NCI-H1694 (cell line): ENCODE measurements at regions not wholly inside any gene's neighbourhood (a gene's known extent, or its start where the extent isn't known, plus 50 kb on each side); places are given as distances from the start of the nearest gene placed in this dataset.
"Not testable (repeated sequence)": the region's sequence is repeated elsewhere in the genome, so short reads cannot be mapped to it uniquely, and the experiment has no call there.

ENCODE experiments used
- DNase-seq: peaks from one replicate; lab custom pipeline; 2025; lab: John Stamatoyannopoulos, UW

DNA sequence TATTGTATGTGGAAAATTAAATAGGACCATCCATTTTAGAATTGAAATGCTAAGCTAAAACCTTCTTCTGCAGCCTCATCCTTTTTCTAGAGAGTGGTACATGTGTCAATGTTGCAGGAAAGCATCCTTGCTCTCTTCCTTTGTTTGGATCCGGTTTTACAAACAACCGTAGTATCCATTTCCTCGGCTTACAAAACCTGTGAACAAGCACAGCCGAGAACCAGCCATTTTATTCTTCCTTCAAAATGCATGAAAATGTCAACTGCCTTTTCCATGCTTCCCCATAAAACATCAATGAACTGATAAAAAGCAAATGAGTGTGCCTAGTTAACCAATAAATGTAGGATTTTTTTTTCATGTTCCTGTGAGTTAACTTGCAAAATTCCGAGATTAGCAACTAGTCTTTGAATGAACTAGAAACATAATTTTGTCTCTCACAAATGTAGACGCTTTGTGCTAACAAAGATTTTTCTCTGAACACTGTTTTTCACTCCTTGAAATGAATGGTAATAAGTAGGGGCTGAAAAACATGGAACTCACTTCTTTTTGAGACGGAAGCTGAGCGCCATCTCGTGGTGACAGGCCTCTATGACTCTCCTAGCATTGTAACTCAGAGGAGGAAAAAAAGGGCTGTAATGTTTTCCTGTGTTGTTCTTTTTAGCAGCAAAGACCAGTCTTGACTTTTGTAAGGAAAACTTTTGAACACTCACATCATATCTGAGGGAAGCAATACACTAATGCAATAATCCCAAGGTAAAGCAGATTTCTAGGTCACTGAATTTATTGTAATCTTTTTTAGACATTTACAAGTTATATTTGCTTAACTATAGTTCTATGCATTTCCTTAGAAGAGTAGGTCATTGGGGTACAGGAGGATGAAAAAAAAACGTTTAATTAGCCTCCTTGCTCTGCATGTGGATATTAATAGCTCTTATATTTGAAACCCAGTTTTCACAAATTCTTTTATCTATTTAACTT lies 157.4 kb upstream of the FOXG1 start:
- DNase-seq, result peak; percentile 71

DNA sequence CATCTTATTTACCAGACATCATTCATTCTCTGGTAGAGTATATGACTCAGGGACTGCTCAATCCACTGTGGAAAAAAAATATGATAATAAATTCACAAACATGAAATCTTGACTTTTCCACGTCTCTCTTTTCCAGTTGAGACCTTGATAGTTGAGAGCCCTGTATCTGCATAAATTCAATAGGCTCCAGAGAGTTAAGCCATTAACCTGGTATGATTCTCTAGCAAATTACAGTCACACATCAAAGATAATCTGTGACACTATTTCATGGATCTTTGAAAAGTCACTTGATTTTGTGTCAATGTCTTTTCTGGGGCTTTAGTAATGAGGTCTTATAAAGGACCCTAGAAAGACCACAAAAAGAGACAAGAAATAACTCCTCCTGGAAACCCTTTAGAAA lies 154.2 kb upstream of the FOXG1 start:
- DNase-seq, result no peak

DNA sequence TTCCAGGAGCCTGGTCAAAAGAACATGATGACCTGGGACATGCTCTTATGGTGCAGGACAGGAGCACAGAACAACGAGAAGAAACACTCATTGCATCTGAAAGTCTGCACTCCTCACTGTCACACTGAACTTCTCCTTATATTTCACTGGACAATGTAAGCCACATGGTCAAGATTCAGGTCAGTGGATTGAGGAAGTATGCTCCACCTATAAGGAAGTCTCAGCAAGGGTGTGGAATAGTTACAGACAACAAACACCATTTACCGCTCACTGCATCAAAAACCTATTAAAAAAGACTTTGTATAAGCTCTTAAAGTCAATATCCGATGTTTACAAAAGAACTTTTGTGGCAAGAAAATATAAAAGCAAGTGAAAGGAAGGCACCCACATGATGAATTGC lies 153.1 kb upstream of the FOXG1 start:
- DNase-seq, result no peak

DNA sequence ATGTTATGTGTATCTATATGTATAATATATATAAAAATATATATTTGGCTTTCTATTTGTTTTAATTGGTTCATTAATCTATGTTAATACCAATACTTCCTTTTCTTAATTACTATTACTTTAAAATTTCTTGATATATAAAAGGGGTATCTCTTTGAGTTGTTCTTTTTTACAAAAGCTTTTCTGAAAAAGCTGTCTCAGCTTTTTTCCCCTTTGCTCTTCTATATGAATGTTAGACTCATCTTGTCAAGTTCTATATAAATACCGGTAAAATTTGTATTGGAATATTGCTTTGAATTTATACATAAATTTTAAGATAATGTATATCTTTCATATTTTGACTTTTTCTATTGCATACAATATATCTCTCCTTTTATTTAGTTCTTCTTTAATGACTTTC lies 139.8 kb upstream of the FOXG1 start:
- DNase-seq, result no peak

DNA sequence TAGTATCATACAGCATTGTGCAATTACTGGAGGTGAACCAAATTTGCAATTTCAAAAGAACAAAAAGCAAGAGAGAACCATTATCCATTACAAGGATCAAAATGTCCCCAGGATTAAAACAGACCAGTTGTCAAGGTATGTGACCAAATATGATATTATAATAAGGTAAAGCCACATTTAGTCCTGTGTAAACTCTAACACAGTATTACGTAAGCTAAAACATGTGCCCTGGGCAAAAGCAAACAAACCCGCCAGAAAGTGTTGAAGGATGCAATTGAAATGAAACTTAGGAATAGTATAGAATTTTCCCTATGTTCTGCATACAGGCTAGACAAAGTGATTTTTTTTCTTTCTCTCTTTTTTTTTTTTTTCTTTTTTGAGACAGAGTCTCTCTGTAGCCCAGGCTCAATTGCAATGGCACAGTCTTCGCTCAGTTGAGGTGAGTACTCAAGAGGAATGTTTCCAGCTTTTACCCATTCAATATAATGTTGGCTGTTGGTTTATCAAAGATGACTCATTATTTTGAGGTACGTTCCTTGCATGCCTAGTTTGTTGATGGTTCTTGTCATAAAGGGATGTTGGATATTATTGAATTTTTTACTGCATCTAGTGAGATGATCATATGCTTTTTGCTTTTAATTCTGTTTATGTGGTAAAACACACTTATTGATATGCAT lies 137.1 kb upstream of the FOXG1 start:
- no peak for DNase-seq

DNA sequence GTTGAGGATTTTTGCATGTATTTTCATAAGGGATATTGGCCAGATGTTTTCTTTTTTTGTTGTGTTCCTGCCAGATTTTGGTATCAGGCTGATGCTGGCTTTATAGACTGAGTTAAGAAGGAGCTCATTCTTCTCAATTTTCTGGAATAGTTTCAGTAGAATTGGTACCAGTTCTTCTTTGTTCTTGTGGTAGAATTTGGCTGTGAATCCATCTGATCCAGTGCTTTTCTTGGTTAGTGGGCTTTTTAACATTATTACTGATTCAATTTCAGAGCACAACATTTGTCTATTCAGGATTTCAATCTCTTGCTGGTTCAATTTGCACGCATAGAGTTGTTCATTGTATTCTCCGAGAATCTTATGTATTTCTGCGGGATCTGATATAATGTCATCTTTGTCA lies 136.5 kb upstream of the FOXG1 start:
- no peak for DNase-seq

DNA sequence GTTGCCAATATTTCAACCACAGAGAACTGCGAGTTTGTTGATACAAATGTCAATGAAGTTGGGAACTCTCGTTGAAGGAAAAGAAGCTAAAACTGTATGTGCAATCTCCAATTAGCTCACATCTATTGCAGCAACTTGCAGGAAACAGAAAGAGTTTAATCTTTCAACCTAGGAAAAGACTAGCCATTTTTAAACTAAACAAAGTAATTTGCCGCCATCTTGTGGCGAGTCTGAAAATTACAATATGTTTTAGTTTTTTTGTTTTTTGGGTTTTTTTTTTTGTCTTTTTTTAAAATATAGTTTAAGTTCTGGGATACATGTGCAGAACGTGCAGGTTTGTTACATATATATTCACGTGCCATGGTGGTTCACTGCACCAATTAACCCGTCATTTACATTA lies 131.2 kb upstream of the FOXG1 start:
- DNase-seq, result peak; percentile 51

DNA sequence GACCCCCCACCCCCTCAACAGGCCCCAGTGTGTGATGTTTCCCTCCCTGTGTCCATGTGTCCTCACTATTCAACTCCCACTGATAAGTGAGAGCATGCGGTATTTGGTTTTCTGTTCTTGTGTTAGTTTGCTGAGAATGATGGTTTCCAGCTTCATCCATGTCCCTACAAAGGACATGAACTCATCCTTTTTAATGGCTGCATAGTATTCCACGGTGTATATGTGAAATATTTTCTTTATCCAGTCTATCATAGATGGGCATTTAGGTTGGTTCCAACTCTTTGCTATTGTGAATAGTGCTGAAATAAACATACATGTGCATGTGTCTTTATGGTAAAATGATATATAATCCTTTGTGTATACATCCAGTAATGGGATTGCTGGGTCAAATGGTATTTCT lies 130.8 kb upstream of the FOXG1 start:
- not testable (repeated sequence) for DNase-seq

DNA sequence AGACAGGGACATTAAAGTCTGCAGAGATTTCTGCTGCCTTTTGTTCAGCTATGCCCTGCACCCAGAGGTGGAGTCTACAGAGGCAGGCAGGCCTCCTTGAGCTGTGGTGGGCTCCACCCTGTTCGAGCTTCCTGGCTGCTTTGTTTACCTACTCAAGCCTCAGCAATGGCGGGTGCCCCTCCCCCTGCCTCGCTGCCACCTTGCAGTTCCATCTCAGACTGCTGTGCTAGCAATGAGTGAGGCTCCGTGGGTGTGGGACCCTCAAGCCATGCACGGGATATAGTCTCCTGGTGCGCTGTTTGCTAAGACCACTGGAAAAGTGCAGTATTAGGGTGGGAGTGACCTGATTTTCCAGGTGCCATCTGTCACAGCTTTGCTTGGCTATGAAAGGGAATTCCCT lies 125.4 kb upstream of the FOXG1 start:
- not testable (repeated sequence) for DNase-seq

DNA sequence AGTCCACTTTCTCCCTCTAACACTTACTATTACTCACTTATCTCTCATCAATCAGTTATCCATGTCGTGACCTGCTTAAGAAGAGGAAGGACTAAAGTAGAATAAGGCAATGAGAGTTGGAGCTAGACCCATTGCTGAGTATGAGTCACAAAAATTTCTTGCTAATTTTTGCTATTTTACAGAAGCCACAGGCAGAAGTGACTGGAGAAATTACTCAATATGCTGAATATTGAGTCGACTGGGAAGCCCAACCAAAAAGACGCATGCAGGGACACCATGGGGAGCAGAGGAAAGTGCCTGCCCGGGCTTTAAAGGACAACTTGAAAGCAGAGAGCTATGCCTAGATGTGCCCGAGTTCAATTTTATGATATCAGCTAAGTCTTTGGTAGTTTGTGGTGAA lies 115.4 kb upstream of the FOXG1 start:
- no peak for DNase-seq

DNA sequence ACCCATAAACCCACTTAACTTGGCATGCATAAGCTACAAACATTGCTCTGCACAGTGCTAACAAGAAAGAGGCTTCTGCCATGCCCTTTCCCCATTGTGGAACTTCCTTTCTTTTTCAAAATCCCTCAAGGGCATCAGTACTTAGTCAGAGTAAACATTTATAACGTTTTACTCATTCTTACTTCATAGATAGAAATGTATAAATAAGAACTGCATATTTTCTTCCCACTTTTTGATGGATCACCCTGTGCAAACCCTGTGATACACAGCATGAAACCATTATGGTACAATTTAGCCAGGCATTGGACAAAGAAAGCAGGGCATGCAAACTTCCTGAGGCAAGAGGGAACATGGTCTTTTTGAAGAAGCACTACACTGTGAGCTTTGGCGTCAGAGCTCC lies 113.8 kb upstream of the FOXG1 start:
- DNase-seq, result no peak

DNA sequence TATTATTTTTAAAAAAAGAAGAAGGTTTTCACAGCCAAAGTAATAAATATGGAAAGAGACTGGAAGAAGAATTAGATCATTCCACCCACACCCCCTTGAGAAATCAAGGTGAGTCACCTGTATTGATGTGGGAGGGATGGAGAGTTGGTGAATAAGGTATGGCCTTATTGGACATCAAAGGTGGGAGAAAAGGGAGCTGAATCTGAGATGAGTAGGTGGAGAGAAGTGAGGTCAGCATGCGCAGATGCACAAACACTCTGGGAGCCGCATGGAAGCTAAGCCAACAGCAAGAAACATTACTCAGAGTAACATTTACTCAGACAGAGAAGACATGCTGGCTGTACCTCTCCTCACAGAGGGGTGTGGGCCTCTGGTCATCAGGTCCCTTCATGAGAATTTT lies 113.1 kb upstream of the FOXG1 start:
- DNase-seq, result no peak

DNA sequence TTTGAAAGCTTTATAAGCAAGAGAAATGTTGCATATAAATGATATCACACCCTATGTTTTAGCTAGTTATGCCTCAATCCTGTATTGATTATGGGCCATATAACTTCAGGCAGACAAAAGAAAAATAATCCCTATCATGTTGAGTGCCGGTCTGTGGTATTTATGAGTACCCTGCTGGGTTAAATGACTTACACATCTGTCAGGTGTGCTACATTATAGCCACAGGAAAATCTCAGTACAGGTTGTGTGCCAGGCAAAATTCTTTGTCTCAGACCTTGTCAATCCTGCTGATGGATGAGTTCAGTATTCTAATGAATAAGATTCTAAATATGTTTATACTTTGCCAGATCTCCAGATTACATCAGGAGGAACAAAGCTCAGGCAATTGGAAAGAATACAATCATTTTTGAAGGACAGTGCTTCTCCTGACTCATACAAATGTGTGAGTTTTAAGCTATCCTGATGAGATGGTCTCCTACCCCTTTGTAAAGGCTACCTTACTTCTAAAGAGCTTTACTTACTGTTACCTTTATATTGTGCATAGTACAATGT lies 109.8 kb upstream of the FOXG1 start:
- no peak for DNase-seq

DNA sequence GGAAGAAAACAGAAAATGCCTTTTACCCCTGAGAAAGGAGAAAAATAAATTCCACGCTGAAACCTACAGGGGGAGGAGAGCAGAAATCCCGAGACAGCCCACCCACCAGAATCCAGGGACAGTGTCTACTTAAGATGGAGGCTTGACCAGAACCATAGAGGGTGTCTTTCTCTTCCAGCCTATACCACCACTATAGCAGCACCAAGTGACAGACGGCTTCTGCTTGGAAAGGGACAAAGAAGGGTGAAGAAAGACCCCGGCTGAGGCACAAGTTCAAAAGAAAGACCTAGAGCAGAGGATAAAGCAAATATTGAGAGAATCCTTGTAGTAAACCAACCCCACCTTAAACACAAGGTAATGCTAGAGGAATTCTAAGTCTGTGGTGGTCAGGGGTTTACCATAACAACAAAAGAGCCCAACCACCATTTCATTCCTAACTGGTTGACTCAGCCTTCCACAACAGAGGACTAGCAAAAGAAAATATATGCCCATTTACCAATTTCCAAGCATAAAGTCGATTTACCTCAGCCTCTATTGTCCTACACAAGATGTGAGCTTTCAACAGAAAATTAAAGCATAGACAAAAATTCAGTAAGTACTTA lies 105.3 kb upstream of the FOXG1 start:
- DNase-seq, result no peak

DNA sequence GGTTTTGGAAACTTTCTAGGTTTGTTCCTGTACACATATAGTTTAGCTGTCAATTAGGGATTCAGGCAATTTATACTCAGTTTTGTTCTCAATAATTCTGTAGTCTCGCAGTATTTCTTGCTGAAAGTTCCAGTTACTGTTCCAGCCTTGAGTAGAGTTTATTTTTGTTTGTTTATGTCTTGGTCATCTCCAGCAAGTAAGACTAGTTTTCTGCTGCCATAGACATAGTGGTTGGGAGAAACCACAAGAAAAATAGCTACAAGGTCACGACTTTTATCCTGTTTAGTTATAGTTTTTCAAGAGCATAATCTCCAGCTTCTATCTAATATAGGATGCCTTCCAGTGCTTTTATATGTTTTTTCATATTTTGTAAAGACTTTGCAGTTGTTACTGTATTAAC lies 99.6 kb upstream of the FOXG1 start:
- DNase-seq, result no peak

DNA sequence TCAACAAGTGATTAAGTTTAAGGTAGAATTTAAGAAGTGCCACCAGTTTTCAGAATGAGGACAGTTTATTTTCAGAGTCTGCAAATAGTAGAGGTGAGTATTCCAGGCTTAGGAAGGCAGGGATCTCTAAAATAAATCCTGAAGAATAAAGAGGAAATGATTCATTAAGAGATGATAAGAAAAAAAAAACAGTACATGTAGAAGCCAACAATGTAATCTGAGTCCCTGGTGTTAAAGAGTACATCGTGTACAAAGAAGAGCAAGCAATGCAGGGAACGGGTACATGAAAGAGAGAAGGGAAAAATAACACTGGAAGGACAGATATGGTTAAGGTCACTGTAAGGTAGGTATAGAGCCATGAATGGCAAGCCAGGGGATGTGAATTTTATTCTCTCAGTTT lies 95.2 kb upstream of the FOXG1 start:
- no peak for DNase-seq

DNA sequence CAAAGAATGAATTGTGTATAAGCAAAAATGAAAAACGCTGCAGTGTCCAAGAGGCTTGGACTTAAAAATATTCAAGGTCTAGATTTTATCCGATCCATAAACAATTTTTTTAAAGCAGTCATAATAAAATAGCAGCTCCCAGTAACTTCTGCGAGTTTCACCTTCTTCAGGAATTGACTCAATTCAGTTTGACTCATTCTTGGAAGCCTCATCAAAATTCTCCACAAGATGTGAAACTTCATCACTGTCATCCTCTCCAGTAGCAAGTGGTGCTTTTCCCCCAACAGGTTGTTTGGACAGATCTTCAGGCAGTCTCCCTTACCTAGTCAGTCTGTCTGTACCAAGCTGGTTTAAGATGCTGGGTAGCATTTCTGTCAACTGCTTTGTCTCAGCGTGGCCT lies 93.5 kb upstream of the FOXG1 start:
- DNase-seq, result no peak

DNA sequence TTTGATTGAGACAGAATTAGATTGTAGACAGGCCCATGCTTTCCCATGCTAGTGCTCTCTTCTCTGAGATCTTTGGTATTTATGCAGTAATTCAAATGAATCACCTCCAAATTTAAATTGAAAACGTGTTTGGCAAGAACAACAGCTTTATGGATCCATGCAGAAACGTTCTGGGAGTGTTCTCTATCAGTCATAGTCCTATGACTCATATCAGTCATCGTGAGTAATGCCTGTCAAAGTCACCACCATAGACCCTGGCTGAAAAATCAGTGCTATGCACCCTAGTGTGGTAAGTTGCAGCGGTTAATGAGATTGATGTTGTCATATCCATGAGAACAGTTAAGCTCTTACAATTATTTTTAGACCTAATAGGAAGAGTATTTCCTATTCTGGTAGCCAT lies 90.1 kb upstream of the FOXG1 start:
- no peak for DNase-seq

DNA sequence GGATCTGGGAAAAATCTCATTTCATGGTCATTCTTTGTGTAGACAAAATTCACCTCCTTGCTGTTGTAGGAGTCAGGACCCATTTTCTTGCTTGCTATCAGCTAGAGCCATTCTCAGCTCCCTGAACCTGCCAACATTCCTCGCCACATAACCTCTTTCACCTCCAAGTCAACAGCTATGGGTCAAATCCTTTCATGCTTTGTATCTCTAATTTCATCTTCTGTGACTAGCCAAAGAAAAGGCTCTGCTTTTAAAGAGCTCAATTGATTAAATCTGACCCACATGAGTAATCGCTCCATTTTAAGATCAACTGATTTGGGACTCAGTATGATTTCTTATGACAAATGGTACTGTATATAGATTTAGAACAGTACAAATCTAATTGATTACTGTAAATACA lies 89.2 kb upstream of the FOXG1 start:
- no peak for DNase-seq

DNA sequence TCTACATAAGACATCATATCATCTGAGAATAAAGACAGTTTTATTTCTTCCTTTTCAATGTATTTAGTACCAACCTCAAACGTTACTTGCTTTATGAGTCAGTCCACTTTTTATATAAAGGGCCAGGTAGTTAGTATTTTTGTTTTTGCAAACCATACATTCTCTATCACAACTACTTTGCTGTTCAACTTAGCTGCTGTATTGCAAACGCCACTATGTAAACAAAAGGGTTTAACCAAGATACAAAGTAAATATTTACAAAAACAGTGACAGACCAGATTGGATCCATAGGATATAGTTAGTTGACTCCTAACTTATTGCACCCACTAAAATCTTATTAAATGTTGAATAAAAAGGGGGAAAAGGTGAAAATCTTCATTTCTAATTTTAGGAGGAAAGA lies 87.7 kb upstream of the FOXG1 start:
- DNase-seq, result no peak

DNA sequence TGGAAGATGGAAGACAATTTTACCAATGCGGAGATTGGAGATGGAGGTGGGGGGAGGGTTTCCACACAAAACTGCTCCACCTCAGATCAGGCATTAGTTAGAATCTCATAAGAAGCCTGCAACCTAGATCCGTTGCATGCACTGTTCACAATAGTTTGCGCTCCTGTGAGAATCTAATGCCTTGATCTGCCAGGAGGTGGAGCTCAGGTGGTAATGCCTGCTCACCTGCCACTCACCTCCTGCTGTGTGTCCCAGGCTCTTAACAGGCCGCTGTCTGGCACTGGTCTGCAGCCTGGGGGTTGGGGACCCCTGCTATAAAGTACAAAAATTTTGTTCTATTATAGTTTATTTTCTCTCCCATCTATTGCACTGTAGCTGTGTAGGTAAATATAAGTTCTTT lies 84.9 kb upstream of the FOXG1 start:
- no peak for DNase-seq

DNA sequence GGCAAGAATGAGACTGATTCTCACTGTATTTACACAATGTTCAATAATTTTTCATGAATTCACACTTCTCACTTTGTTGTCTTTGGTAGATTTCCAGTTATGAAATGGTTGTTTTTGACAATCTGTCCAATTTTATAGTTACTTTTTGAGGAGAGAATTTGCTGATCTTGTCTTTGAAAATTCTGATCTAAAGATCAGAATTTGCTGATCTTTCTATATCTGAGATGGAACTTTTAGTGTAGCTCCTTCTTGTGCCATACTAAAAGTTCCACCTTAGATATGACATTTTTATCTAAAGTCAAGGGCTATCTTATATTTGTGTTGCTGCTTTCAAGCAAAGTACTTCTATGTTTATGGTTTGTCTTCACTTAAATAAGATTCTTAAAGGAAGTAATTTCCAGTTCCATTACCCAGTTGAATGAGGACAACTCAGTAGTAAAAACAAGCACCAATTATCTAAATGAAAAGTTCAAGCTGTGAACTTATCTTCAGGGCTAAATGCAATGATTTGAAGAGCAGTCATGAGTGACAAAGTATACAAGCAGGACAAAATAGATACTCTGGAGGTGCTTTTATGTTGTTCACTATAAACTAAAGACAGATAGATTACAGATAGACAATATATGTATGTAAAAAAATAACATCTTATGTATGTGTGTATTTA lies 76.4 kb upstream of the FOXG1 start:
- DNase-seq, result no peak
